ENCODE measurements at regions not wholly inside any gene's neighbourhood (a gene's known extent, or its start where the extent isn't known, plus 50 kb on each side); places are given as distances from the start of the nearest gene placed in this dataset.

- no peak overlapping the region for H3K4me3 ChIP-seq
- H3K4me1 ChIP-seq, result peaks cover 0 to 8% (median 2%) of the 10 kb centered on the region in 3 donors
- DNase-seq, result no peak
- H3K27me3 ChIP-seq, result no peaks in the 10 kb centered on the region
- H3K9me3 ChIP-seq, result no peaks in the 10 kb centered on the region
- H3K27ac ChIP-seq, result no peak overlapping the region
- no peaks in the 10 kb centered on the region for H3K36me3 ChIP-seq
- intact Hi-C loops (cut with DNase I), result no loop called here
- TF ChIP-seq POLR2A (IDR thresholded peaks at IDR 0.05) (no peak), CTCF (IDR thresholded peaks at IDR 0.05) (no peak)
Measured at GRCh38 chr1:55358581-55358980, 143.4 kb upstream of the USP24 start.

- Histone ChIP-seq H3K36me3 (no peaks in the 10 kb centered on the region), H3K27ac (no peak overlapping the region), H3K4me3 (no peak overlapping the region), H3K9me3 (no peaks in the 10 kb centered on the region), H3K4me1 (peaks cover 0 to 15% (median 6%) of the 10 kb centered on the region in 3 donors), H3K27me3 (no peaks in the 10 kb centered on the region)
- 86 to 89% methylated on average over 4 of the region's 4 CpGs for WGBS, 2 donors
- no peak for DNase-seq
- intact Hi-C loops (cut with DNase I), result no loop called here
- TF ChIP-seq POLR2A (IDR thresholded peaks at IDR 0.05) (no peak), CTCF (IDR thresholded peaks at IDR 0.05) (no peak)
Measured at GRCh38 chr1:55355549-55355948, 140.4 kb upstream of the USP24 start.

- Histone ChIP-seq H3K4me1 (peaks cover 0 to 15% (median 6%) of the 10 kb centered on the region in 3 donors), H3K9me3 (no peaks in the 10 kb centered on the region), H3K36me3 (no peaks in the 10 kb centered on the region), H3K4me3 (no peak overlapping the region), H3K27me3 (no peaks in the 10 kb centered on the region), H3K27ac (peak overlapping the region in 2 of 4 donors; percentile 25 to 34)
- no peak for DNase-seq
- TF ChIP-seq CTCF (IDR thresholded peaks at IDR 0.05), result no peak
- TF ChIP-seq POLR2A (IDR thresholded peaks at IDR 0.05), result no peak
- 35 to 54% methylated on average over 9 to 10 of the region's 10 CpGs for WGBS, 2 donors
- intact Hi-C loops (cut with DNase I), result no loop called here
Measured at GRCh38 chr1:55353707-55354620, 138.8 kb upstream of the USP24 start.

GRCh38 chr1:55352811-55353180 lies 137.6 kb upstream of the USP24 start:
- no peak for DNase-seq
- Histone ChIP-seq H3K27me3 (no peaks in the 10 kb centered on the region), H3K4me1 (peaks cover 0 to 15% (median 6%) of the 10 kb centered on the region in 3 donors), H3K36me3 (no peaks in the 10 kb centered on the region), H3K4me3 (no peak overlapping the region), H3K9me3 (no peaks in the 10 kb centered on the region), H3K27ac (peak overlapping the region in 1 of 4 donors; percentile 14)
- TF ChIP-seq POLR2A (IDR thresholded peaks at IDR 0.05) (no peak), CTCF (IDR thresholded peaks at IDR 0.05) (no peak)
- WGBS, 2 donors, result 56 to 91% methylated on average over 1 of the region's 1 CpG
- intact Hi-C loops (cut with DNase I), result no loop called here

- DNase-seq, result no peak
- no peaks in the 10 kb centered on the region for H3K36me3 ChIP-seq
- peak overlapping the region in 2 of 4 donors; percentile 2 to 27 for H3K27ac ChIP-seq
- H3K27me3 ChIP-seq, result no peaks in the 10 kb centered on the region
- peaks cover 0 to 15% (median 6%) of the 10 kb centered on the region in 3 donors for H3K4me1 ChIP-seq
- TF ChIP-seq CTCF (IDR thresholded peaks at IDR 0.05) (no peak), POLR2A (IDR thresholded peaks at IDR 0.05) (no peak)
- WGBS, 2 donors, result 69 to 71% methylated on average over 7 of the region's 7 CpGs
- H3K4me3 ChIP-seq, result no peak overlapping the region
- intact Hi-C loops (cut with DNase I), result no loop called here
- H3K9me3 ChIP-seq, result no peaks in the 10 kb centered on the region
Measured at GRCh38 chr1:55352080-55352810, 137.1 kb upstream of the USP24 start.
